ENCODE measurements at regions not wholly inside any gene's neighbourhood (a gene's known extent, or its start where the extent isn't known, plus 50 kb on each side); places are given as distances from the start of the nearest gene placed in this dataset.

- TF ChIP-seq, protein P1, sequence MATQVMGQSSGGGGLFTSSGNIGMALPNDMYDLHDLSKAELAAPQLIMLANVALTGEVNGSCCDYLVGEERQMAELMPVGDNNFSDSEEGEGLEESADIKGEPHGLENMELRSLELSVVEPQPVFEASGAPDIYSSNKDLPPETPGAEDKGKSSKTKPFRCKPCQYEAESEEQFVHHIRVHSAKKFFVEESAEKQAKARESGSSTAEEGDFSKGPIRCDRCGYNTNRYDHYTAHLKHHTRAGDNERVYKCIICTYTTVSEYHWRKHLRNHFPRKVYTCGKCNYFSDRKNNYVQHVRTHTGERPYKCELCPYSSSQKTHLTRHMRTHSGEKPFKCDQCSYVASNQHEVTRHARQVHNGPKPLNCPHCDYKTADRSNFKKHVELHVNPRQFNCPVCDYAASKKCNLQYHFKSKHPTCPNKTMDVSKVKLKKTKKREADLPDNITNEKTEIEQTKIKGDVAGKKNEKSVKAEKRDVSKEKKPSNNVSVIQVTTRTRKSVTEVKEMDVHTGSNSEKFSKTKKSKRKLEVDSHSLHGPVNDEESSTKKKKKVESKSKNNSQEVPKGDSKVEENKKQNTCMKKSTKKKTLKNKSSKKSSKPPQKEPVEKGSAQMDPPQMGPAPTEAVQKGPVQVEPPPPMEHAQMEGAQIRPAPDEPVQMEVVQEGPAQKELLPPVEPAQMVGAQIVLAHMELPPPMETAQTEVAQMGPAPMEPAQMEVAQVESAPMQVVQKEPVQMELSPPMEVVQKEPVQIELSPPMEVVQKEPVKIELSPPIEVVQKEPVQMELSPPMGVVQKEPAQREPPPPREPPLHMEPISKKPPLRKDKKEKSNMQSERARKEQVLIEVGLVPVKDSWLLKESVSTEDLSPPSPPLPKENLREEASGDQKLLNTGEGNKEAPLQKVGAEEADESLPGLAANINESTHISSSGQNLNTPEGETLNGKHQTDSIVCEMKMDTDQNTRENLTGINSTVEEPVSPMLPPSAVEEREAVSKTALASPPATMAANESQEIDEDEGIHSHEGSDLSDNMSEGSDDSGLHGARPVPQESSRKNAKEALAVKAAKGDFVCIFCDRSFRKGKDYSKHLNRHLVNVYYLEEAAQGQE (IDR thresholded peaks at IDR 0.05; ENCODE audit: insufficient read depth in 1 of 2, low read depth in 2 of 2, low read length in 2 of 2) = no peak
- no peak for TF ChIP-seq FOXP2 (optimal IDR thresholded peaks at IDR 0.05; ENCODE audit: borderline replicate concordance, extremely low read depth, extremely low read length, insufficient read depth)
- no peak for TF ChIP-seq SIN3A (IDR thresholded peaks at IDR 0.05; ENCODE audit: borderline replicate concordance, insufficient read depth, low read length)
- no peak for TF ChIP-seq POLR2AphosphoS5 (IDR thresholded peaks at IDR 0.05; ENCODE audit: low read depth, low read length)
- TF ChIP-seq TAF1 (IDR thresholded peaks at IDR 0.05; ENCODE audit: borderline replicate concordance, insufficient read depth, low read length) = no peak
Measured at GRCh38 chr17:36731811-36732210, 130.4 kb downstream of the MRM1 start.

- no peak for TF ChIP-seq POLR2AphosphoS5 (IDR thresholded peaks at IDR 0.05; ENCODE audit: low read depth, low read length)
- no peak for TF ChIP-seq FOXP2 (optimal IDR thresholded peaks at IDR 0.05; ENCODE audit: borderline replicate concordance, extremely low read depth, extremely low read length, insufficient read depth)
- TF ChIP-seq TAF1 (IDR thresholded peaks at IDR 0.05; ENCODE audit: borderline replicate concordance, insufficient read depth, low read length) = no peak
- TF ChIP-seq, protein P1 (IDR thresholded peaks at IDR 0.05; ENCODE audit: insufficient read depth in 1 of 2, low read depth in 2 of 2, low read length in 2 of 2) = no peak
- TF ChIP-seq SIN3A (IDR thresholded peaks at IDR 0.05; ENCODE audit: borderline replicate concordance, insufficient read depth, low read length) = no peak
Measured at GRCh38 chr17:36732351-36732750, 131.0 kb downstream of the MRM1 start.

GRCh38 chr17:36736201-36737156, 135.1 kb downstream of the MRM1 start:
- TF ChIP-seq TAF1 (IDR thresholded peaks at IDR 0.05; ENCODE audit: borderline replicate concordance, insufficient read depth, low read length) = no peak

- TF ChIP-seq POLR2AphosphoS5 (IDR thresholded peaks at IDR 0.05; ENCODE audit: low read depth, low read length) (no peak), SIN3A (IDR thresholded peaks at IDR 0.05; ENCODE audit: borderline replicate concordance, insufficient read depth, low read length) (no peak), FOXP2 (optimal IDR thresholded peaks at IDR 0.05; ENCODE audit: borderline replicate concordance, extremely low read depth, extremely low read length, insufficient read depth) (no peak), TAF1 (IDR thresholded peaks at IDR 0.05; ENCODE audit: borderline replicate concordance, insufficient read depth, low read length) (no peak)
- TF ChIP-seq, protein P1 (IDR thresholded peaks at IDR 0.05; ENCODE audit: insufficient read depth in 1 of 2, low read depth in 2 of 2, low read length in 2 of 2) = no peak
Measured at GRCh38 chr17:36739208-36739607, 137.8 kb downstream of the MRM1 start.

DNA sequence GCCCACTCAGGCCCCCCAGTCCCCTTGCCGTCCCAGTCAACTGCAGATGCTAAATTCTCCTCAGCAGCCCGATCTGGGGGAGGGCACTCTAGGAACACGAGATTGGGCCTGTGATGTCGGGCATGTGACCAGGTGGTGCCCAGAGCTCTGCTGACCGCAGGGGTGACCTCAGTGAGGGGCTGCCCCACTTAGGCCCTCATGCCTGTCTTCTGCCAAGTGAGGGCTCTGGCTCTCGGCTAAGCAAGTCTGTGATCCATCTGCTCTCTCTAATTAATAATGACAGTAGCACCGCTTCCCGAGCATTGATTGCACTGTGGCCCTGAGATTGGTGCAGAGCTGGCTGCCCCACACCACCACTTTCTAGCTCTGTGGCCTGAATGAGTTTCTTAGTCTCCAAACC, 138.8 kb downstream of the MRM1 start:
- TF ChIP-seq TAF1 (IDR thresholded peaks at IDR 0.05; ENCODE audit: borderline replicate concordance, insufficient read depth, low read length) (no peak), FOXP2 (optimal IDR thresholded peaks at IDR 0.05; ENCODE audit: borderline replicate concordance, extremely low read depth, extremely low read length, insufficient read depth) (no peak), POLR2AphosphoS5 (IDR thresholded peaks at IDR 0.05; ENCODE audit: low read depth, low read length) (no peak), SIN3A (IDR thresholded peaks at IDR 0.05; ENCODE audit: borderline replicate concordance, insufficient read depth, low read length) (no peak)
